GM18868 (cell line): ENCODE measurements at regions not wholly inside any gene's neighbourhood (a gene's known extent, or its start where the extent isn't known, plus 50 kb on each side); places are given as distances from the start of the nearest gene placed in this dataset.
A peak's percentile ranks its signal among the peaks of the same experiment; 100 is the strongest.

Source experiments
- ATAC-seq: cut with Tn5 transposase; IDR thresholded peaks from one replicate; pipeline ENCODE4 v1.9.1; 2021; ENCODE audit warnings: mild to moderate bottlenecking, moderate library complexity; ENCODE audit not compliant: unreplicated experiment

DNA sequence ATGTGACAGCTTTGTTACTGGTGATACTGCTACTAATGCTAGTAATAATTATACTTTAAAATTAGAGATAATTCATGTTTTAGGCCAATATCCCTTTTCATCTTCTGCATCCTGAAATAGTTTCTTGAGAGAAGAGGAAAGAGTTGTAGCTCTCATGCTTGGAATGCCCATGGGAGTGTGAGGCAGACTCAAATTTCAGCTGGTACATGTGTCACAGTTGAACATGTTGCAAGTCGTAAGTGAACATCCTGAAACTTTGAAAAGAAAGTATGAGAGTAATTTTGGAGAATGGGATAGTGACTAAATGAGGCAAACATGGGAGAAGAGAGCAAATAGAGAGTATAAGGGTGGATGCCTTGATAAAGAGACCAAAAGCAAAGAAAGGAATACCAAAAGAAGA is 168.0 kb downstream of the TMTC3 start:
- no peak for ATAC-seq

- ATAC-seq = no peak
Measured at GRCh38 chr12:88310666-88311065, 168.6 kb downstream of the TMTC3 start.

DNA sequence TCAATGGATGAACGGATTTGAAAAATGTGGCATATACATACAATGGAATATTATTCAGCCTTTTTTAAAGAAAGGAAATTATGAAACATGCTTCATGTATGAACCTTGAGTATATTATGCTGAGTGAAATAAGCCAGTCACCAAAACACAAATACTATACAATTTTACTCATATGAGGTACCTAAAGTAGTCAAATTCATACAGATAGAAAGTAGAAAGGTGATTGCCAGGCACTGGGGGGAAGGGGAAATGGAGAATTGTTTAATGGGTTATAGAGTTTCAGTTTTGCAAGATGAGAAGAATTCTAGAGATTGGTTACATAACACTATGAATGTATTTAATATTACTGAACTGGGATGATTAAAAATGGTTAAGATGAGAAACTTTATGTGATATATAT is 171.4 kb downstream of the TMTC3 start:
- peak; percentile 71 for ATAC-seq

- no peak for ATAC-seq
Measured at GRCh38 chr12:88314706-88315105, 172.6 kb downstream of the TMTC3 start.

DNA sequence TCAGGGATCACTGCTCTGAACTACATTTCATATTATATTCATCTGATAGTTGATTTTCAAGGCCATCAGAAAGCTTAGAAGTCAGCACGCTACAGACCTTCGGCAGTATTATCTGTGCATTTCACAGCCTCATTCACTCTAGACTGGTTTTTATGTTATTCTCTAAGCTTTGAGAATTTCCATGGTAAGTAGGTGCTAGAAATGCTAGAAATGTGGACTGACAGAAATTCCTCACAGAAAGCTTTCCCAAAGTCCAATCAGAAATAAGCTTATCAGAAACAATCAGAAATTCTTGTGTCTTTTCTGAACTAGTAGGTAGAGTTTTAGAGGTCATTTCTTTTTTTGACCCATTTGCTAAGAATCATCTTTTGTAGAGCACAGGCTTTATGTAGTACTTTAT is 176.6 kb downstream of the TMTC3 start:
- no peak for ATAC-seq

DNA sequence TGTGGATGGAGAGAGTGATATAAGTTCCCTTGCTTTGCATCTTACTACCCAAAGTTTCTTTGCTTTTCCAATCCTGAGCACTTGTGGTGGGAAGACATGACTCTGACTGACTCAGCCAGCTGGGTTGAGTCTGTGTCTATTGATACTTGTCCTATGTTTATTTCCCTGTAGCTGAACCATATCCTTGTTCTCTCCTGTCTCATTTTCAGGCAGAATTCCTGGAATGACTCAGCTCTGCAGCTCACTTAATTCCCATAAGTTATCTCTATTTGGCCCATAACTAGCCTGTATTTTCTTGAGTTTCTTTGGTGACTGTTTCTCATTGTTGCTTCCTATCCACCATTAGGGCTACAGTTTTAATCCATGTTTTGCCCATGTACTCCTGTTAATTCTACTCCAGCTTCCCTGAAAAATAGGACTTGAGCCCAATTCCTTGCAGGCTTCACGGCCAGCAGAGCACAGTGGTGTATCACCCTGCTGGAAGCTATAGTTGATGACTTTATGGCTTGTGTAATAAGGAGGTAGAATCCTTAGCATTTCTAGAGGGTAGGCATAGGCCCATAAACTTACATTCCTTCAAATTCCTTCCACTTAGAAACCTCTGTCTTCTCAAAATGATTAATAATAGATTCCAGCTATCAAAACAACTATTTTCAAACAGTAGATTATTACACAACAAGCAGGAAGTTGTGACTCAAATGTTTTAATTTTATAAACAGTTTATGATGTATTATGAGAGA is 183.1 kb downstream of the TMTC3 start:
- no peak for ATAC-seq

DNA sequence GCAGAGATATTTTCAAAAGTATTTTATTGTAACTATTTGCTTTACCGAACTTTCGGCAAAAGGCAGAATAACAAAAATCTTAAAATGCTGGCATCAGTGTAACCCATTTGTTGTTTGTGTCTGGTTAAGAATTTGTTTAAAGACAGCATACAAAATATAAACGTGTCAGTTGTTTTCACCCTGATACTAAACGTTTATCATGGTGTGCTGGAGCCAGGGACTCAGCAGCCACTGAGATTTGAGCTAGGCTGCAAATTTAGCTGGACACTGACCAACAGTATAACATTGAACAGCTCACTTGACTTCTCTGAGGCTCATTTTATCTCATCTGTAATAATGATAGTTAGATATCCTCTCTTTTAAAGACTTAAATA is 183.7 kb downstream of the TMTC3 start:
- no peak for ATAC-seq

DNA sequence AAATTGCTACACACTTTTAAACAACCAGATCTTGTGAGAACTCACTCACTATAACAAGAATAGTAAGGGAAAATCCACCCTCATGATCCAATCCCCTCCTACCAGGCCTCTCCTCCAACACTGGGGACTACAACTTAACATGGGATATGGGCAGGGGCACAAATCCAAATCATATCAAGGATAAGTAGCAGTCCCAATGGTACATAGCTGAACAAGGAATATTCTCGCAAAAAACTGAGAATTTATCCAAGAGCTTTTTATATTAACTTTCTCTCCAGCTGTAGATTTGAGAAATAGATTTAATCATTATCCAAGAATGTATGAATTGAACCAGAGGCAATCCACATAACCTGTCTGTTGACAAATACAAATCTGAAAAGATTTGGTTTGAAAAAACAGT is 185.2 kb downstream of the TMTC3 start:
- ATAC-seq = no peak

- no peak for ATAC-seq
Measured at GRCh38 chr12:88328090-88328489, 186.0 kb downstream of the TMTC3 start.

DNA sequence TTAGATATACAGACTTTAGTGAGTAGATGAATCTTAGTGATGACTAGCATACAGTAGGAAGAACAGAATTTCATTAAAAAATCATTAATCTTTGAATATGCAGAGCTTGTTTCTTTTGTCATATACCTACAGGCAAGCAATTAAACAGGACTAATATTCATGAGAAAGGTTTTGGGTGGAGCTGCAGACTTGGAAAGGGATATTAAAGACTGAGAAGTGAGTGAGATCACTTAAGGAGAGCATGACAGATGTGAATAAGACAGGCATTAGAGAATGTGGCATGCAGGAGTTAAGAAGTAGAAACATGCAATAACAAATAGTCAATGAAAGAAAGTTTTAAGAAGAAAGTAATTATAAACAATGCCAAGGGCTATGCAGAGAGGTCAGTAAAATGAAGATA is 187.7 kb downstream of the TMTC3 start:
- no peak for ATAC-seq

DNA sequence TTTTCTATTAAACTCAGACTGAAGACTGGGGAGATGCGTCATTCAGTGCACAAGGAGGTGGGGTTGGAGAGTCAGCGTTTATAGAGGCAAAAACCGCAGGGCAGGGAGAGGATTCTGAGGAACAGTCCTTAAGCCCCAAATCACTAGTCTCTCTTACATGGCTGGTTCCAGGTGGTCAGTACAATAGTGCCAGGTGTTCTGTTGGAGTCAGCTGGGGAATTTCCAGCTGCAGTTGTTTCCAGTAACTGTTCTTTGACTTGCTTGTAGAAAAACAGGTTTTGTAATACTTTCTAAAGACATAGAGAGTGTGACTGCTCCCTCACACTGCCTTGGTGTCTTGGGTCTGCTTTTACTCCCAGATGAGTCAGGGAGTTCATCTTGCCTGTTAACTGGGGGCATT is 192.2 kb downstream of the TMTC3 start:
- ATAC-seq = peak; percentile 83

DNA sequence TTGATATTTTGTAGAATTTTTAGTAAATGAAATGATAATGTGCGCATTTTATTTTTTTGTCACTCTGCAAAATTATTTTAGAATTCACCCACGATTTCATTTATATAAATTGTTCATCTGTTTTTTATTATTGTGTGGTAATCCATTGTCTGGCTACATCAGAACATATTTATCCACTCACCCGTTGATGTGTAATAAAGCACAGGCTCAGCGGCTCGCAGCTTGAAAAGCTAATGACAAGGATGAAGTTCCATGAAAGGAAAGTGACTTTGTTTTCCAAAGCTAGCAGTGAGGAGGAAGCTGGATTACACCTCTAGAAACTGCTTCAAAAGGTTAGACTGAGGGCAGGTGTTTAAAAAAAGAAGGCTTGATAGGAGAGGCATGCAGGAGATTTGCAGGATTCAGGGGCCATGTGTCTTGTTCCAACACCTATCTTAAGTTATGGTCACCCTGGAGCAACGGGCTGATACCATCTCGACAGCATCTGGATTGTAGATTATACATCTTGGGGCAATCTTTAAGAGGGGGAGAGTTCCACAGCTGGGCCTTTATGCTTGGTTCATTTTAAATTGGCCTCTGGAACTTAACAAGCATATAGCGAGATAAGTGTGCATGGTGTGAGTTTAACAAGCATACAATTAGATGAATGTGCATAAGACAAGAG is 194.1 kb downstream of the TMTC3 start:
- no peak for ATAC-seq

GRCh38 chr12:88338486-88338885 is 196.4 kb downstream of the TMTC3 start:
- no peak for ATAC-seq

- ATAC-seq = peak; percentile 65
Measured at GRCh38 chr12:88339254-88339949, 197.3 kb downstream of the TMTC3 start.

DNA sequence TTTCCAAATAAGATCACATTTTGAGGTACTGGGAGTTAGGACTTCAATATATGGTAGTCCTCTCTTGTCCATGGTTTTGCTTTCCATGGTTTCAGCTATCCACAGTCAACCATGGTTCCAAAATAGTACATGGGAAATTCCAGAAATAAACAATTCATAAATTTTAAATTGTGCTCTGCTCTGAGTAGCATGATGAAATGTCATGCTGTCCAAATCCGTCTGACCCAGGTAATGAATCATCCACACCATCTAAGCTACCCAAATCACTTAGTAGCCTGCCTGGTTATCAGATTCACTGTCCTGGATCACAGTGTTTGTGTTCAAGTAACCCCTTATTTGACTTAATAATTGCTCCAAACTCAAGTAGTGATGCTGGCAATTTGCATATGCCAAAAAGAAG is 197.9 kb downstream of the TMTC3 start:
- no peak for ATAC-seq

DNA sequence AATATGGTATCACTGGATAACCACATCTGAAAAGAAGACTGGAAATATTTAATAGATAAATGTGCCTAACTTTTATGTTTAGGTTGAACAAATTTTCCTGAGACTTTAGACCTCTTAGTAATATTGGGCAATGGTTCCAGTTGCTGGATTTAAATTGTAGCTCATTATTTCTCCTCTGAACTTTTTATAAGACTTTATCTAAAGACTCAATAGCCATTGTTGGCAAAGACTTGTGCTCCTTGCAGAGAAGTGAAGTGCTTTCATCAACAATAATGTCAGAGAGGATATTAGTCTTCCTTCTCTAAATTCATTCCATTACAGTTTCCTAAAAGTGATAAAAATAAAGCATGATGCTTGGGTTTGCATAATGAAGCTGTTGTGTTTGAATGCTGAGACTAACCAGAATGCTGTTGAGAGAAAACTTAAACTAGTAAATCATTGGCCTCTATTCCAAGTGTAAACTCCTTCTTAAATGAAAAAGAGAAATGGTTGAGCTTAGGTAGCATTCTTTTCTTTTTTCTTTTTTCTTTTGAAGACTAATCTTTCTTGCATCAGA is 200.2 kb downstream of the TMTC3 start:
- no peak for ATAC-seq

- ATAC-seq = no peak
Measured at GRCh38 chr12:88351146-88351545, 209.0 kb downstream of the TMTC3 start.

GRCh38 chr12:88354691-88355090 is 212.6 kb downstream of the TMTC3 start:
- ATAC-seq = no peak

- ATAC-seq = no peak
Measured at GRCh38 chr12:88360343-88360742, 218.2 kb downstream of the TMTC3 start.

DNA sequence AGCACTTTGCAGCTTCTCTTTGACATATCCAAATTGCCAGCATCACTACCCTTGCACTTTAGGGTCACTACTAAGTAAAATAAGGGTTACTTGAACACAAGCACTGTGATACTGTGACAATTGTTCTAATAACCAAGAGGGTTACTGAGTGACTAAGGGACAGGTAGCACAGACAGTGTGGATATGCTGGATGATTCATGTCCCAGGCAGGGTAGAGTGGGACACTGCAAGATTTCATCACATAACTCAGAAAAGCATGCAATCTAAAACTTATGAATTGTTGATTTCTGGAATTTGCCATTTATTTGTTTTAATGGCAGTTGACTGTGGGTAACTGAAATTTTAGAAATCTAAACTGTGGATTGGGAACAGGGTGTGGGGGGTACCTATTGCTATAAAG is 218.8 kb downstream of the KITLG start:
- ATAC-seq = no peak

DNA sequence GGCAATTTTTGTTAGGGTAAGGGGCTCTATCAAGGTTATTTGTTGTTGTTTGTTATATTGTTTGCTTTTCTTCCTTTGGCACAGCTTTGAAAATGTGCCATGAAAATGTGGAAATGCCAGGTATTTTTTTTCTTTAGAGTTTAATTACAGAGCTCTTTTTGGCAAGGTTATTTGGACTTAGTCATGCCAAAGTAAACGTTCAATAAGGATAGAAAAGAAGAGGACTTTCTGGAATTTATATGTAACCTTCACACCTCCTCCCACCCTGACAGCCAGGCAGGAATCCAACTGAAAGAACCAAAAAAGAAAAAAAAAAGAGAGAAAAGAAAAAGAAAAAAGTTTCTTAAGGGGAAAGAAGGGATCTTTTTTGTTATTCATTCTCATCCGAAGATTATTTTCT is 217.8 kb downstream of the KITLG start:
- ATAC-seq = no peak

GRCh38 chr12:88365403-88365802 is 214.9 kb downstream of the KITLG start:
- no peak for ATAC-seq
